Esophagus squamous epithelium (tissue), 4 donors: ENCODE measurements at regions not wholly inside any gene's neighbourhood (a gene's known extent, or its start where the extent isn't known, plus 50 kb on each side); places are given as distances from the start of the nearest gene placed in this dataset.

Experiments used
- CTCF ChIP-seq, 6 experiments: fragments of 450-650 bp in 4 of 6; fragments of 200-600 bp in 2 of 6; sonication (generic) in 2 of 6; IDR thresholded peaks; one replicate each; pipeline ENCODE4 v1.5.1; 2016 to 2019; ENCODE audit warnings: antibody characterized with exemption in 6 of 6, mild to moderate bottlenecking in 4 of 6, moderate library complexity in 4 of 6
- POLR2A ChIP-seq, 4 donors: fragments of 450-650 bp; IDR thresholded peaks; one replicate each; pipeline ENCODE4 v1.6.1; 2017; ENCODE audit warnings: antibody characterized with exemption in 4 of 4, mild to moderate bottlenecking in 4 of 4, moderate library complexity in 3 of 4

GRCh38 chr5:28399211-28399610, 1360.8 kb upstream of the CDH9 start:
- TF ChIP-seq CTCF (IDR thresholded peaks at IDR 0.05) (no peak), POLR2A (IDR thresholded peaks at IDR 0.05) (no peak)
